Stromal cell of bone marrow (primary cell): ENCODE measurements at regions not wholly inside any gene's neighbourhood (a gene's known extent, or its start where the extent isn't known, plus 50 kb on each side); places are given as distances from the start of the nearest gene placed in this dataset.
A peak's percentile ranks its signal among the peaks of the same experiment; 100 is the strongest.

ENCODE experiments used
- DNase-seq: peaks from one replicate; pipeline ENCODE4 v3.0.0-alpha.2; 2012; ENCODE audit warnings: low read depth

GRCh38 chr2:128534688-128535392 is 216.2 kb upstream of the HS6ST1 start:
- DNase-seq, result no peak

- DNase-seq, result peak; percentile 57
Measured at GRCh38 chr2:128535953-128536352, 217.3 kb upstream of the HS6ST1 start.

- DNase-seq, result peak; percentile 79
Measured at GRCh38 chr2:128536925-128537620, 218.4 kb upstream of the HS6ST1 start.

GRCh38 chr2:128537646-128538045 is 219.0 kb upstream of the HS6ST1 start:
- no peak for DNase-seq

GRCh38 chr2:128538396-128538795 is 219.7 kb upstream of the HS6ST1 start:
- DNase-seq, result no peak

GRCh38 chr2:128540670-128541069 is 222.0 kb upstream of the HS6ST1 start:
- no peak for DNase-seq

- DNase-seq, result no peak
Measured at GRCh38 chr2:128541448-128541847, 222.8 kb upstream of the HS6ST1 start.

- DNase-seq, result no peak
Measured at GRCh38 chr2:128543036-128543435, 224.4 kb upstream of the HS6ST1 start.

- no peak for DNase-seq
Measured at GRCh38 chr2:128543646-128544045, 225.0 kb upstream of the HS6ST1 start.

- no peak for DNase-seq
Measured at GRCh38 chr2:128544321-128545037, 225.8 kb upstream of the HS6ST1 start.

- DNase-seq, result no peak
Measured at GRCh38 chr2:128545085-128545484, 226.4 kb upstream of the HS6ST1 start.

GRCh38 chr2:128545829-128546228 is 227.2 kb upstream of the HS6ST1 start:
- DNase-seq, result no peak

- no peak for DNase-seq
Measured at GRCh38 chr2:128547667-128548066, 229.0 kb upstream of the HS6ST1 start.

- DNase-seq, result no peak
Measured at GRCh38 chr2:128548461-128548891, 229.8 kb upstream of the HS6ST1 start.

GRCh38 chr2:128549094-128549493 is 230.4 kb upstream of the HS6ST1 start:
- no peak for DNase-seq

GRCh38 chr2:128549646-128550260 is 231.1 kb upstream of the HS6ST1 start:
- DNase-seq, result no peak

GRCh38 chr2:128550389-128550788 is 231.7 kb upstream of the HS6ST1 start:
- DNase-seq, result no peak

- no peak for DNase-seq
Measured at GRCh38 chr2:128550801-128551416, 232.2 kb upstream of the HS6ST1 start.

GRCh38 chr2:128551435-128551834 is 232.8 kb upstream of the HS6ST1 start:
- DNase-seq, result no peak

GRCh38 chr2:128552141-128552805 is 233.6 kb upstream of the HS6ST1 start:
- no peak for DNase-seq

GRCh38 chr2:128552806-128553551 is 234.3 kb upstream of the HS6ST1 start:
- no peak for DNase-seq
